Keratinocyte (primary cell): ENCODE measurements at regions not wholly inside any gene's neighbourhood (a gene's known extent, or its start where the extent isn't known, plus 50 kb on each side); places are given as distances from the start of the nearest gene placed in this dataset.

Experiments used
- DNase-seq: peaks from one replicate; pipeline ENCODE4 v3.0.0-alpha.2; 2011; ENCODE audit warnings: low read depth, missing footprints, low spot score
- FAIRE-seq: peaks from 2 replicates; lab custom pipeline; 2011; peaks lifted over from hg19 to GRCh38; lab: Jason Lieb, UNC
- H2AFZ ChIP-seq: 2 replicates; pipeline ENCODE4 v1.6.0; 2012; ENCODE audit warnings: low read length, control low read depth, inconsistent platforms; ENCODE audit not compliant: control insufficient read depth
- H3K27ac ChIP-seq: 2 replicates; pipeline ENCODE4 v1.5.1; 2011; ENCODE audit warnings: low read length; ENCODE audit not compliant: control insufficient read depth, insufficient read depth
- H3K27me3 ChIP-seq: 3 replicates; pipeline ENCODE4 v1.6.0; 2011; ENCODE audit warnings: low read length; ENCODE audit not compliant: control insufficient read depth, insufficient read depth; ENCODE audit errors: extremely low read depth
- H3K36me3 ChIP-seq, 2 experiments: 2 replicates in 1 of 2; 3 replicates in 1 of 2; pipeline ENCODE4 v1.5.1; 2011; ENCODE audit warnings: low read length in 2 of 2, mild to moderate bottlenecking in 1 of 2; ENCODE audit not compliant: control insufficient read depth in 2 of 2, insufficient read depth in 2 of 2; ENCODE audit errors: extremely low read depth in 1 of 2
- H3K4me1 ChIP-seq: 3 replicates; pipeline ENCODE4 v1.5.1; 2011; ENCODE audit warnings: low read length; ENCODE audit not compliant: control insufficient read depth, insufficient read depth; ENCODE audit errors: extremely low read depth
- H3K4me2 ChIP-seq: 3 replicates; pipeline ENCODE4 v1.6.0; 2011; ENCODE audit warnings: low read depth, low read length; ENCODE audit not compliant: control insufficient read depth, insufficient read depth; ENCODE audit errors: extremely low read depth
- H3K4me3 ChIP-seq, 3 experiments: fragments of 200-600 bp in 1 of 3; sonication (generic) in 1 of 3; 2 replicates in 2 of 3; 3 replicates in 1 of 3; pipeline ENCODE4 v1.5.1; 2011 to 2016; ENCODE audit warnings: low read length in 3 of 3, mild to moderate bottlenecking in 3 of 3, control low read depth in 2 of 3, inconsistent platforms in 1 of 3, low read depth in 1 of 3, mixed read lengths in 1 of 3, mixed run types in 1 of 3, moderate library complexity in 1 of 3; ENCODE audit not compliant: control insufficient read depth in 2 of 3, insufficient read depth in 2 of 3; ENCODE audit errors: extremely low read depth in 1 of 3
- H3K79me2 ChIP-seq: 2 replicates; pipeline ENCODE4 v1.6.0; 2012; ENCODE audit warnings: low read length; ENCODE audit not compliant: control insufficient read depth, insufficient read depth
- H3K9ac ChIP-seq: 3 replicates; pipeline ENCODE4 v1.6.0; 2011; ENCODE audit warnings: low read length; ENCODE audit not compliant: control insufficient read depth, insufficient read depth; ENCODE audit errors: extremely low read depth
- H3K9me1 ChIP-seq: 3 replicates; pipeline ENCODE4 v1.6.0; 2011; ENCODE audit warnings: low read length; ENCODE audit not compliant: control insufficient read depth, insufficient read depth; ENCODE audit errors: extremely low read depth
- H3K9me3 ChIP-seq: 2 replicates; pipeline ENCODE4 v1.5.1; 2012; ENCODE audit warnings: low read depth, low read length; ENCODE audit not compliant: control insufficient read depth
- H4K20me1 ChIP-seq: 3 replicates; pipeline ENCODE4 v1.6.0; 2011; ENCODE audit warnings: low read length; ENCODE audit not compliant: control insufficient read depth, insufficient read depth; ENCODE audit errors: extremely low read depth
- EZH2 ChIP-seq: IDR thresholded peaks from one replicate; pipeline ENCODE4 v1.6.1; 2012; ENCODE audit warnings: inconsistent platforms, mild to moderate bottlenecking, low read length, moderate library complexity
- dilution Hi-C: fragments of 300-500 bp; cut with MboI; formaldehyde crosslinking; loops from one replicate; pipeline ENCODE4 v1.7.0; 2020; ENCODE audit warnings: low sequenced_read_pairs; ENCODE audit not compliant: extremely low pct_ligation_motif_present
- TF ChIP-seq, protein P1 (sequence below), 3 experiments: IDR thresholded peaks in 1 of 3; conservative IDR thresholded peaks in 1 of 3; optimal IDR thresholded peaks in 1 of 3; 2 replicates in 2 of 3; 3 replicates in 1 of 3; pipeline versions ENCODE3 to v1.5.1; 2011; ENCODE audit warnings: low read length in 3 of 3, mild to moderate bottlenecking in 3 of 3, moderate library complexity in 2 of 3, control low read depth in 1 of 3, inconsistent platforms in 1 of 3; ENCODE audit not compliant: insufficient read depth in 2 of 3; ENCODE audit errors: extremely low read depth in 1 of 3

DNA sequence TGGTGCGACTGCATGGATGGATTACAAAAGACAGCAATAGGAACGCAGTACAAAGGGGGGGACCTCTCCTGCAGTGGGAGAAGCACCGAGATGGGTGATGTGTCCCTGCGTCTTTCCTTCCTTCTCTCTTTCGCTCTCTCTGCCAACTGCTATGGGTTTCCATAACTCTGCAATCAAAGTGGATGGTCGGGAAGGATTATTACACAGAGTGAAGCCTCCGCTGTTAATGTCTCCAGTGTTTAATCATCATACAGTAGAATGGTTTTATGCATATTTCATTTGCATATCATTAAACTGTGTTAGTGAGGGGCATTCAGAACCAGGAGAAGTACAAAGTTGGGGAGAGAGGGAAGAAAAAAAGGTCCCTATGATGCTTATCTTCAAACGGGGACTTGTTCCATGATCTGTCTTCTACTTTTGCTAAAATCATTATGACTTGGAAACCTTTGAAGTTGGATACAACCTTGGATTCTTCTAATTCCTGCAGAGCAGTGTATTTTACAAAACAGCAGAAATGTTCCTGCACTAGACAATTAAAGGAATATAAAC is 255.9 kb upstream of the PMFBP1 start:
- Histone ChIP-seq H3K4me1 (no peaks in the 10 kb centered on the region), H4K20me1 (no peaks in the 10 kb centered on the region), H3K9me1 (no peaks in the 10 kb centered on the region), H3K9ac (no peak overlapping the region), H3K4me3 (no peak overlapping the region), H3K79me2 (no peaks in the 10 kb centered on the region), H3K27me3 (no peaks in the 10 kb centered on the region), H2AFZ (no peak overlapping the region), H3K36me3 (no peaks in the 10 kb centered on the region), H3K4me2 (no peak overlapping the region), H3K9me3 (no peaks in the 10 kb centered on the region), H3K27ac (no peak overlapping the region)
- FAIRE-seq (no peak), DNase-seq (no peak)
- dilution Hi-C loops, result no loop called here
- TF ChIP-seq, protein P1, sequence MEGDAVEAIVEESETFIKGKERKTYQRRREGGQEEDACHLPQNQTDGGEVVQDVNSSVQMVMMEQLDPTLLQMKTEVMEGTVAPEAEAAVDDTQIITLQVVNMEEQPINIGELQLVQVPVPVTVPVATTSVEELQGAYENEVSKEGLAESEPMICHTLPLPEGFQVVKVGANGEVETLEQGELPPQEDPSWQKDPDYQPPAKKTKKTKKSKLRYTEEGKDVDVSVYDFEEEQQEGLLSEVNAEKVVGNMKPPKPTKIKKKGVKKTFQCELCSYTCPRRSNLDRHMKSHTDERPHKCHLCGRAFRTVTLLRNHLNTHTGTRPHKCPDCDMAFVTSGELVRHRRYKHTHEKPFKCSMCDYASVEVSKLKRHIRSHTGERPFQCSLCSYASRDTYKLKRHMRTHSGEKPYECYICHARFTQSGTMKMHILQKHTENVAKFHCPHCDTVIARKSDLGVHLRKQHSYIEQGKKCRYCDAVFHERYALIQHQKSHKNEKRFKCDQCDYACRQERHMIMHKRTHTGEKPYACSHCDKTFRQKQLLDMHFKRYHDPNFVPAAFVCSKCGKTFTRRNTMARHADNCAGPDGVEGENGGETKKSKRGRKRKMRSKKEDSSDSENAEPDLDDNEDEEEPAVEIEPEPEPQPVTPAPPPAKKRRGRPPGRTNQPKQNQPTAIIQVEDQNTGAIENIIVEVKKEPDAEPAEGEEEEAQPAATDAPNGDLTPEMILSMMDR (optimal IDR thresholded peaks at IDR 0.05 in 1 of 3, IDR thresholded peaks at IDR 0.05 in 1 of 3, conservative IDR thresholded peaks at IDR 0.05 in 1 of 3; ENCODE audit: extremely low read depth in 1 of 3, insufficient read depth in 2 of 3, low read length in 3 of 3), result no peak
- no peak for TF ChIP-seq EZH2

DNA sequence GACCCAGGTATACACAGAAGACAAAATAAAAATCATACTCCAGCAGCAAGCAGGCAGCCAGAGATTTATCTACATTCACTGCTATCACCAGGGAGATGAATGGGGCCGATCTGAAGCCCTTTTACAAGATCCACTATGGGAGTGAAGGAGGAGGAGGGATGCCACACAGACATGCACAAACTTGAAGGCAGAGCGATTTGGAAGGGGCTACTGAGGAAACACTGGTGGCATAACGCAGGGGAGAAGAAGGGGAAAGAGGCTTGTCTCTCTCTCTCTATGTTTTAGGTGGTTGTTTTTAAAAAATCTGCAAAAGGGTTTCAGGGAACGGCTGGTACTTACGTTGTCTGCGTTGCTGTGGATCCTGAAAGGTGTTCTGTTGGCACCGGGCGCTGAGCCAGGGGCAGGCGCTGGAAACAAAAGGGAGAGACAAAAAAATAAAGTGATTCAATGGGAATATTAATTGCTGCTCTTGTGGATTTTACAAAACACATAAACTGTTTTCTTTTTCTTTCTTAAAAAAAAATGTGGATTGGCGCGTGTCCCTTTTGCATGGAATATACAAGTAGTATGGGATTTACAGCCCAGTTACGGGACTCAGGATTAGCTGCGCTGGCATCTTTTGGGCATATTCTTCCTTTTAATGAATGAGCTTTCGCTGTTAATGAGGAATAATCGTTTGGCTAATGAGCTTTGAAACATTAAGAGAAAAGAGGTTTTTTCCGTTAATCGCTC is 255.3 kb upstream of the PMFBP1 start:
- Histone ChIP-seq H4K20me1 (no peaks in the 10 kb centered on the region), H3K4me2 (no peak overlapping the region), H3K9me1 (no peaks in the 10 kb centered on the region), H3K9me3 (no peaks in the 10 kb centered on the region), H3K4me1 (no peaks in the 10 kb centered on the region), H3K27ac (no peak overlapping the region), H3K79me2 (no peaks in the 10 kb centered on the region), H2AFZ (no peak overlapping the region), H3K36me3 (no peaks in the 10 kb centered on the region), H3K9ac (no peak overlapping the region), H3K27me3 (no peaks in the 10 kb centered on the region), H3K4me3 (no peak overlapping the region)
- TF ChIP-seq EZH2, result no peak
- TF ChIP-seq, protein P1 (optimal IDR thresholded peaks at IDR 0.05 in 1 of 3, IDR thresholded peaks at IDR 0.05 in 1 of 3, conservative IDR thresholded peaks at IDR 0.05 in 1 of 3; ENCODE audit: extremely low read depth in 1 of 3, insufficient read depth in 2 of 3, low read length in 3 of 3), result no peak
- dilution Hi-C loops, result no loop called here
- FAIRE-seq (no peak), DNase-seq (no peak)
